ENCODE measurements at regions not wholly inside any gene's neighbourhood (a gene's known extent, or its start where the extent isn't known, plus 50 kb on each side); places are given as distances from the start of the nearest gene placed in this dataset.

- TF ChIP-seq ZNF331 (CRISPR knock-in tag; IDR thresholded peaks at IDR 0.05; ENCODE audit: low read depth) (no peak), STAT1 (IDR thresholded peaks at IDR 0.05; ENCODE audit: unreplicated experiment) (no peak), POLR2AphosphoS5 (IDR thresholded peaks at IDR 0.05; ENCODE audit: low read depth) (no peak), EZH2 (IDR thresholded peaks at IDR 0.05; ENCODE audit: low read depth, unreplicated experiment) (no peak), CREB1 (CRISPR knock-in tag; IDR thresholded peaks at IDR 0.05; ENCODE audit: low read depth) (no peak), JUNB (IDR thresholded peaks at IDR 0.05; ENCODE audit: unreplicated experiment) (no peak), ETS1 (IDR thresholded peaks at IDR 0.05) (no peak), ZNF114 (CRISPR knock-in tag; IDR thresholded peaks at IDR 0.05) (no peak), EZH2phosphoT487 (IDR thresholded peaks at IDR 0.05; ENCODE audit: unreplicated experiment) (no peak), REST (IDR thresholded peaks at IDR 0.05; ENCODE audit: unreplicated experiment) (no peak), CTCF (conservative IDR thresholded peaks at IDR 0.05; ENCODE audit: low read depth in 2 of 2) (no peak), ZNF462 (CRISPR knock-in tag; IDR thresholded peaks at IDR 0.05) (no peak), NANOG (IDR thresholded peaks at IDR 0.05; ENCODE audit: borderline replicate concordance) (no peak)
- Mint-ChIP-seq H3K9me3 (peaks cover 20% of the 10 kb centered on the region), H3K4me1 (no peaks in the 10 kb centered on the region), H3K4me3 (no peak overlapping the region), H3K27ac (no peak overlapping the region), H3K27me3 (ENCODE audit: insufficient read depth, low read depth, poor library complexity) (peaks cover under 1% of the 10 kb centered on the region), H3K36me3 (ENCODE audit: low read depth) (peaks cover 8% of the 10 kb centered on the region; the same call in 2 of the 3 replicates)
- Histone ChIP-seq H3K4me3 (no peak overlapping the region), H3K27me3 (ENCODE audit: insufficient read depth) (no peaks in the 10 kb centered on the region), H3F3A (replicated peaks; ENCODE audit: low read depth) (no peaks in the 10 kb centered on the region), H3K79me2 (replicated peaks; ENCODE audit: insufficient read depth) (no peaks in the 10 kb centered on the region), H2AFZ (no peak overlapping the region), H3K36me3 (ENCODE audit: insufficient read depth) (no peaks in the 10 kb centered on the region), H4K20me1 (replicated peaks; ENCODE audit: insufficient read depth) (no peaks in the 10 kb centered on the region), H3K9me2 (ENCODE audit: insufficient read depth) (no peaks in the 10 kb centered on the region), H3K4me2 (no peak overlapping the region), H3K4me1 (ENCODE audit: insufficient read depth) (no peaks in the 10 kb centered on the region), H3K27ac (ENCODE audit: low read depth) (no peak overlapping the region)
- DNase-seq (ENCODE audit: low spot score), result no peak
- ATAC-seq, result no peak
Measured at GRCh38 chr7:22039670-22040069, 94.0 kb upstream of the CDCA7L start.

All from GM23338 (cell line).